ENCODE measurements at regions not wholly inside any gene's neighbourhood (a gene's known extent, or its start where the extent isn't known, plus 50 kb on each side); places are given as distances from the start of the nearest gene placed in this dataset.

DNA sequence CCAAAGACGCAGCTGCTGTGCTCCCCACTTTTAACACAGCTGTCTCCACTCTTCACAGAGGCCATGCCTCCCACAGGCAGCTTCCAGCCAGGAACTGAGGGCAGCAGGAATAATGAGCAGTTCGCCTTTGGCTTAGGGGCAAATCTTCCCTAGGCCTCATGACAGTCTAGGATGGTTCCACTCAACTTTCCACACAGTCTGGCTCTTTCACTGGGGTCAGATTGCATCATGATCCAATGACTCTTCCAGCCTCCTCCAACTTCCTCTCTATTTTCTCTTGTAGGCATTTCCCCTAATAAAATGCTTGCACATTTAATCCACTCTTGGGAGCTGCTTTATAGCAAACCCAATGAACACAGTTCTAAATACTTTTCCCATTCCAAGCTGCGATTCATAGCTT lies 271.6 kb upstream of the ATP2B1 start:
- TF ChIP-seq EP300 (IDR thresholded peaks at IDR 0.05; ENCODE audit: low read depth) (no peak), POLR2A (IDR thresholded peaks at IDR 0.05) (no peak), POLR2AphosphoS5 (IDR thresholded peaks at IDR 0.05) (no peak)
- TF ChIP-seq, protein P1, sequence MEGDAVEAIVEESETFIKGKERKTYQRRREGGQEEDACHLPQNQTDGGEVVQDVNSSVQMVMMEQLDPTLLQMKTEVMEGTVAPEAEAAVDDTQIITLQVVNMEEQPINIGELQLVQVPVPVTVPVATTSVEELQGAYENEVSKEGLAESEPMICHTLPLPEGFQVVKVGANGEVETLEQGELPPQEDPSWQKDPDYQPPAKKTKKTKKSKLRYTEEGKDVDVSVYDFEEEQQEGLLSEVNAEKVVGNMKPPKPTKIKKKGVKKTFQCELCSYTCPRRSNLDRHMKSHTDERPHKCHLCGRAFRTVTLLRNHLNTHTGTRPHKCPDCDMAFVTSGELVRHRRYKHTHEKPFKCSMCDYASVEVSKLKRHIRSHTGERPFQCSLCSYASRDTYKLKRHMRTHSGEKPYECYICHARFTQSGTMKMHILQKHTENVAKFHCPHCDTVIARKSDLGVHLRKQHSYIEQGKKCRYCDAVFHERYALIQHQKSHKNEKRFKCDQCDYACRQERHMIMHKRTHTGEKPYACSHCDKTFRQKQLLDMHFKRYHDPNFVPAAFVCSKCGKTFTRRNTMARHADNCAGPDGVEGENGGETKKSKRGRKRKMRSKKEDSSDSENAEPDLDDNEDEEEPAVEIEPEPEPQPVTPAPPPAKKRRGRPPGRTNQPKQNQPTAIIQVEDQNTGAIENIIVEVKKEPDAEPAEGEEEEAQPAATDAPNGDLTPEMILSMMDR (IDR thresholded peaks at IDR 0.05) = no peak

All from transverse colon (tissue), 4 donors.